Right ventricle myocardium superior (tissue), 1 donor: ENCODE measurements at regions not wholly inside any gene's neighbourhood (a gene's known extent, or its start where the extent isn't known, plus 50 kb on each side); places are given as distances from the start of the nearest gene placed in this dataset.

Experiments used
- ATAC-seq: fragments of 200-7000 bp; cut with Tn5 transposase; one replicate; pipeline ENCODE4 v1.9.1; 2020; ENCODE audit warnings: mild to moderate bottlenecking; ENCODE audit not compliant: poor library complexity
- DNase-seq: peaks from one replicate; pipeline ENCODE4 v3.0.0-alpha.2; 2020
- intact Hi-C: fragments of 100-400 bp; cut with DNase I; formaldehyde crosslinking; loops from one replicate; pipeline ENCODE4 v1.11.2; 2022
- donor health status: DM: no; HTN: yes; CAD: no; lungs with severe emphysema.

- no peak for DNase-seq
- peak; percentile 51 for ATAC-seq
Measured at GRCh38 chr6:44530209-44530909, 142.9 kb downstream of the CDC5L start.

GRCh38 chr6:44530910-44531234, 143.4 kb downstream of the CDC5L start:
- intact Hi-C loops: no loop called here
- ATAC-seq (no peak), DNase-seq (no peak)

More at GRCh38 chr6:44530209-44530909, 142.9 kb downstream of the CDC5L start:
- intact Hi-C loops: no loop called here

GRCh38 chr6:44531442-44532015, 144.0 kb downstream of the CDC5L start:
- no peak for DNase-seq
- no peak for ATAC-seq
- intact Hi-C loops: no loop called here

- DNase-seq (no peak), ATAC-seq (no peak)
- intact Hi-C loops: no loop called here
Measured at GRCh38 chr6:44533421-44533820, 145.9 kb downstream of the CDC5L start.

GRCh38 chr6:44534291-44534690, 146.8 kb downstream of the CDC5L start:
- ATAC-seq (no peak), DNase-seq (no peak)
- intact Hi-C loops: no loop called here

- DNase-seq: no peak
Measured at GRCh38 chr6:44535446-44535845, 147.9 kb downstream of the CDC5L start.

GRCh38 chr6:44535967-44536366, 148.5 kb downstream of the CDC5L start:
- intact Hi-C loops: no loop called here
- ATAC-seq: no peak
- DNase-seq: no peak

More at GRCh38 chr6:44535446-44535845, 147.9 kb downstream of the CDC5L start:
- ATAC-seq: no peak
- intact Hi-C loops: no loop called here

GRCh38 chr6:44537306-44538049, 150.0 kb downstream of the CDC5L start:
- no peak for ATAC-seq
- no peak for DNase-seq
- intact Hi-C loops: no loop called here

GRCh38 chr6:44538131-44538806, 150.8 kb downstream of the CDC5L start:
- ATAC-seq (no peak), DNase-seq (no peak)
- intact Hi-C loops: no loop called here

GRCh38 chr6:44538807-44539201, 151.3 kb downstream of the CDC5L start:
- DNase-seq (no peak), ATAC-seq (no peak)
- intact Hi-C loops: no loop called here

GRCh38 chr6:44539701-44540355, 152.3 kb downstream of the CDC5L start:
- DNase-seq: no peak
- ATAC-seq: no peak
- intact Hi-C loops: no loop called here

- ATAC-seq: no peak
- no peak for DNase-seq
- intact Hi-C loops: no loop called here
Measured at GRCh38 chr6:44540881-44541280, 153.4 kb downstream of the CDC5L start.

GRCh38 chr6:44542401-44543116, 155.1 kb downstream of the CDC5L start:
- peak; percentile 38 for ATAC-seq
- DNase-seq: no peak
- intact Hi-C loops: no loop called here

- intact Hi-C loops: no loop called here
- ATAC-seq (no peak), DNase-seq (no peak)
Measured at GRCh38 chr6:44543664-44544063, 156.2 kb downstream of the CDC5L start.

GRCh38 chr6:44545224-44545623, 157.7 kb downstream of the CDC5L start:
- no peak for DNase-seq
- intact Hi-C loops: no loop called here

GRCh38 chr6:44548319-44548718, 160.8 kb downstream of the CDC5L start:
- ATAC-seq (no peak), DNase-seq (no peak)
- intact Hi-C loops: no loop called here

More at GRCh38 chr6:44545224-44545623, 157.7 kb downstream of the CDC5L start:
- no peak for ATAC-seq

- ATAC-seq: no peak
- DNase-seq: no peak
- intact Hi-C loops: no loop called here
Measured at GRCh38 chr6:44549516-44549915, 162.0 kb downstream of the CDC5L start.

- intact Hi-C loops: no loop called here
- ATAC-seq: no peak
- no peak for DNase-seq
Measured at GRCh38 chr6:44554194-44554593, 166.7 kb downstream of the CDC5L start.
